GM18870 (cell line): ENCODE measurements at regions not wholly inside any gene's neighbourhood (a gene's known extent, or its start where the extent isn't known, plus 50 kb on each side); places are given as distances from the start of the nearest gene placed in this dataset.
"Not testable (repeated sequence)": the region's sequence is repeated elsewhere in the genome, so short reads cannot be mapped to it uniquely, and the experiment has no call there.

Experiments used
- ATAC-seq: cut with Tn5 transposase; IDR thresholded peaks from one replicate; pipeline ENCODE4 v1.9.1; 2021; ENCODE audit warnings: moderate library complexity; ENCODE audit not compliant: unreplicated experiment

- ATAC-seq = not testable (repeated sequence)
Observed at GRCh38 chr11:14573539-14574057, 53.4 kb upstream of the PSMA1 start.

DNA sequence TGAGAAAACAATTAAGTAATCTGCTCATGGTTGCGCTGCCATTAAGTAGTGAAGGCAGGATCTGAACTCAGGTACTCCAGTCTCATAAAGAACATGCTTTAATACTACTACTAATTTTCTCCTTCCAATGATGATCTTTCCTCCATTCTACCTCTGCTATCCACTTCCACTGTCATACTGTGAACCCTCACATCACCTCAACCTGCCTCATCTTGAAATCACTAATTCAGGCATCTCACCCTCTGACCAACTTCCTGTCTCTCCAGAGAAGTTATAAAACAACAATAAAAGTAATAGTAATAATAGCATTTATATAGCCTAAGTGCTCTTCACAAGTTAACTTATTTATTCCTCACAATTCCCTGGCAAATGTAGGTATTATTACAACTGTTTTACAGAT, 57.1 kb upstream of the PSMA1 start:
- ATAC-seq = no peak

DNA sequence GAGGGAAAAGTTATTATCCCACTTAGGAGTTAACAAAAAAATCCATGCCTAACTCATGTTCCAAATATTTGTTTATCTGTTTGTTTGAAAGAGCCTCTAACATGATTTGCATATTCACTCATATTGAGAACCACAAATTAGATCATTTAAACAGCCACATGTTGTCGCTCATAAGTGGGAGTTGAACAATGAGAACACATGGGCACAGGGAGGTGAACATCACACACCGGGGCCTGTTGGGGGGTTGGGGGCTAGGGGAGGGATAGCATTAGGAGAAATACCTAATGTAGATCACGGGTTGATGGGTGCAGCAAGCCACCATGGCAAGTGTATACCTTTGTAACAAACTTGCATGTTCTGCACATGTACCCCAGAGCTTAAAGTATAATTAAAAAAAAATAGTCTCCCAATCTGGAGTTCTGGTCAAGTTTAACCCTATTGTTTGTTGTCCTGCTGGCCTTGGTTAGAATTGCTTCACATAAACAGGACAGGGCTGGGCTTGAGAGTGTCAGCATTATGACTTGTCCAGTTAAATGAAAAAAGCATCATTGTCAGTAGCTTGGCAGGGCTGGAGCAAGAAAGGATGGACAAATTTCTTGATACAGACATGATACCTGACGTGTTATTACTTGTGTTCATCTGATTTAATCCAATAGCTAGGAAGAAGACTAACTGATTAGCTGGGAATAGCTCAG, 57.8 kb upstream of the PSMA1 start:
- no peak for ATAC-seq

DNA sequence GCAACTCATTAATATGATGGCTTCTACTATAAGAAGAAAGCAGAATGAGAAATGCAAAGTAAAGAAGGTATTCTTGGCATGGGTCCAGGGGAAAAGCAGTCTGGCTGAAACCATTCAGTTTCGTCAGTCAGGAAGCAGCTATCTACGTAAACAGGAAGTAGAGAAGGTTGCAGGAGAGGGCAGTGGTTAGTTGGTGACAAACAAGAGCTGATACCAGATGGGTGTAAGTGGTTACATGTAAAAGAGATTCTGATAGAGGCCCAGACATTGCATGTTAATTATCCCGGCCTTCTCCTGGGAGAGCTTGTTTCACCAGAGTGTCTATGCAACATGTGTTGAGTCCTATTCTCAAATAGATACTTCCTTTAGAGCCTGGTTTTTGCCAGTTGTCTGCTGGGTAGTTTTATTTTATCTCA, 58.4 kb upstream of the PSMA1 start:
- peak; percentile 99 for ATAC-seq

DNA sequence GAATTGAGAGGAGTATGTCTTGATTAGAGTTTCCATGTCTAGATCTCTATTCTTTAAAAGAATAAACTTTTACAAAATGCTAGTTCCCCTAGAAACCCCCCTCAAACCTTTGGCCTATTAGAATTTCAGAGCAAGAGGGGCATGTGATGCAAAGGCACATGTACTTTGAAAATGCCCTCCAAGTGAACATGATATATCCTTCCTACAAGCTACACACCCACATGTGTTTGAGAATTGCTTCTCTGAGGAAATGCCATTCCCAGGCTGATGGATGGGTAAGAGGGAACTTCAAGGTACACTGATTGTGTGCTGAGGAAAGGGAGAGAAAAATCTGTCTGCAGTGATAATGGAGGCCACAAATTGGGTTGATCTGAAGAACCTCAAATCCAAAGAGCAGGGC, 59.5 kb upstream of the PSMA1 start:
- ATAC-seq = no peak

GRCh38 chr11:14582793-14583192, 60.8 kb upstream of the PDE3B start:
- no peak for ATAC-seq

- ATAC-seq = no peak
Observed at GRCh38 chr11:14583252-14584034, 60.2 kb upstream of the PDE3B start.

DNA sequence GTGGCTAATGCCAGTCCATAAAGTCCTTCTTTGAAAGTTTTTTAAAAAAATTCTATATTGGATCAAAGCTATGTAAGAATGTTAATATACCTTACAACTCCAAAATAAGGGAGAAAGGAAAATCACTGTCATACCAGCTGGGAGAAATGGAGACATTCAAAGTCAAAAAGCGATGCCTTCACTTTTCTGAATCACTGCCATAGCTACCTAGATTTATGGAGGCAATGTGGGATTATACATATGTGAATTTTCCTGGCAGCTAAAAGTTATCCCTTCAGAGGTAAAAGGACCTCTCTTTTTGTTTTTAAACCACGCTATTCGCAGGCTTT, 59.6 kb upstream of the PDE3B start:
- no peak for ATAC-seq

DNA sequence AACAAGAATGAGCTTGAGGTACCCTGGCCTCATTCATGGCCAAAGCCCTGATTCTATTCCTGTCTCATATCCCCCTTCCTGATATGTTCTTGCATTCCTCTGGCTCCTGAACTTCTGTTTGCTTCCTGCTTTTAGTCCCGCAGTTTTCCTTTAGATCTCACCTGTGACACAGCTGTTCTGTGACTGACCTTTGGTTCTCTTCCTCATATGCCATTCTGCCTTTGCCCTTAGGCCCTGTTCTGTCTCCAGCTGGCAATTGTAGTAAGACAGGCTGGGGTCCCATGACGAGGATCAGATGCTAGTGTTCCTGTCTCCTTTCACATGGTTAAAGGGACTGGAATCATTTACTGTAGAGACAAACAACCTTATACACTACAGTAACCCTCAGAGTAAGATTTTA, 59.0 kb upstream of the PDE3B start:
- ATAC-seq = no peak

- no peak for ATAC-seq
Observed at GRCh38 chr11:14585438-14585837, 58.2 kb upstream of the PDE3B start.

DNA sequence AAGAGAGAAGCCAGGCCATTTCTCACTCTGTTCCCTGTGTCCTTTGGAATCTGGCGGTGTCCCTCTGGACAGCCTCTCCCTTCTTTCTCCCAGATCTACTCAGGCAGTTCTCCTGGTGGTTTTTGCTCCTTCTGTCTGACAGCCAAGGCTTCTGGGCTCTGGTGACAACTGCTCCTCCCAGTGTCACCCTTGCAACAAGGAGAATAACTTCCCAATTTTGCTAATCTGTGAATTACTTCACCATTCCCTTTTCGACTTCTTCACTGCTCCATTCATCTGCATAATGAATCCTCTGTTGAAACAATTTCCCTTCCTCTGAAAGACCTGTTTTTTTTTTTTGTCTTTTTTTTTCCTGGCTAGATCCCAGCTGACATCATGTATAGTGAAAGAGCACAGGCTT, 56.3 kb upstream of the PDE3B start:
- ATAC-seq = no peak

DNA sequence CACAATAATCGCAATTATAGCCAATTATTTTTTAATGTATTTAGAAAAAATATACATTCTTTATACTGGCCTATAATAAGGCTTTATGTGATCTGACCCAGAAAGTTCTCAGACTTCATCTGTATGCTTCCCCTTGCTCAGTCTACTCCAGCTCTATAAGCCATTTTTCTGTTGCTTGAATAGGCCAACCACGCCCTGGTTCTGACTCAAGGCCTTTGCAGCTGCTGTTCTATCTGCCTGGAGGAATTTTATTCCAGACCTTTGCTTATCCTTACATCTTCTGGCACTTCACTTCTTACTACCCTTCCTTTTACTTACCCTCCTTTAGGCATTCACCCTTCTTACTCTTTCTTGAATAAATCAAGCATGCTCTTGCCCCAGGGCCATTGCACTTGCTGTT, 54.9 kb upstream of the PDE3B start:
- ATAC-seq = no peak

- no peak for ATAC-seq
Observed at GRCh38 chr11:14589421-14589820, 54.2 kb upstream of the PDE3B start.

GRCh38 chr11:14591046-14591445, 52.6 kb upstream of the PDE3B start:
- not testable (repeated sequence) for ATAC-seq

DNA sequence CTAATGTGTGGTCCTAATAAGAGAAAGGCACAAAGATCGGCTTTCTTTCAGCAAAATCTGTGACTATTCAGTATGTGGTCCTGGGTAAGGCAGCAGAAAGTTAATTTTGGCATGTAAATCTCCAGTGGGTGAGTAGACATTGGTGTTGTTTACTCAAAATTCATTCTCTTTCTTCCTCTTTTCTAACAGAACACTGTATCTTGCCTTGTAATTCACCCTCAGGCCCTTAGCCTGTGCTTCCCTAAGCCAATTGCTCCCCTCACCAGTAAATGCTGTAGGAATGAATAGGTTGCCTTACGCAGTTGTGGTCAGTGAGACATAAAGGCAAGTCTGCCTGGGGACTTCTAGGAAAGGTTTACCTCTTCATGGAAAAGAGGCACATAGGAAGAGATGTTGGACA, 49.9 kb upstream of the PDE3B start:
- no peak for ATAC-seq
